Neural cell (in vitro differentiated cells): ENCODE measurements at regions not wholly inside any gene's neighbourhood (a gene's known extent, or its start where the extent isn't known, plus 50 kb on each side); places are given as distances from the start of the nearest gene placed in this dataset.

Source experiments
- H2AFZ ChIP-seq: fragments of 200-600, 300-800 bp; sonication (generic), shearing (Covaris generic); 2 replicates; pipeline ENCODE4 v1.6.0; 2014; ENCODE audit warnings: low read depth, mild to moderate bottlenecking, antibody characterized with exemption, low read length, moderate library complexity
- H3F3A ChIP-seq: fragments of 200-600 bp; shearing (Covaris generic); 2 replicates; pipeline ENCODE4 v1.6.1; 2016; ENCODE audit warnings: mild to moderate bottlenecking, moderate library complexity, mixed read lengths, antibody characterized with exemption, low read length; ENCODE audit not compliant: insufficient read depth, poor library complexity, severe bottlenecking
- H3K27ac ChIP-seq: fragments of 200-600, 300-800 bp; sonication (generic), shearing (Covaris generic); 2 replicates; pipeline ENCODE4 v1.5.1; 2014; ENCODE audit warnings: mild to moderate bottlenecking, low read length, moderate library complexity
- H3K27me3 ChIP-seq: fragments of 300-800, 200-600 bp; sonication (generic), shearing (Covaris generic); 2 replicates; pipeline ENCODE4 v1.6.0; 2014; ENCODE audit warnings: mild to moderate bottlenecking, low read depth, low read length, moderate library complexity; ENCODE audit not compliant: insufficient read depth
- H3K36me3 ChIP-seq: fragments of 300-800, 200-600 bp; sonication (generic), shearing (Covaris generic); 2 replicates; pipeline ENCODE4 v1.5.1; 2014; ENCODE audit warnings: mild to moderate bottlenecking, antibody characterized with exemption, low read length, moderate library complexity; ENCODE audit not compliant: insufficient read depth
- H3K4me2 ChIP-seq: fragments of 300-800, 200-600 bp; sonication (generic), shearing (Covaris generic); 2 replicates; pipeline ENCODE4 v1.6.0; 2014; ENCODE audit warnings: mild to moderate bottlenecking, low read length
- H3K4me3 ChIP-seq: fragments of 300-800, 200-600 bp; sonication (generic), shearing (Covaris generic); 2 replicates; pipeline ENCODE4 v1.5.1; 2014; ENCODE audit warnings: mild to moderate bottlenecking, low read length, moderate library complexity
- H3K79me2 ChIP-seq: fragments of 200-600 bp; shearing (Covaris generic); replicated peaks from 2 replicates; pipeline ENCODE4 v1.6.0; 2014; ENCODE audit warnings: mild to moderate bottlenecking, low read length, moderate library complexity; ENCODE audit not compliant: insufficient read depth
- H3K9ac ChIP-seq: fragments of 300-800, 200-600 bp; sonication (generic), shearing (Covaris generic); 2 replicates; pipeline ENCODE4 v1.6.1; 2016; ENCODE audit warnings: mild to moderate bottlenecking, low read length, mixed read lengths
- H3K9me2 ChIP-seq: fragments of 200-600 bp; shearing (Covaris generic); 2 replicates; pipeline ENCODE4 v1.6.1; 2016; ENCODE audit warnings: mild to moderate bottlenecking, low read length, mixed read lengths; ENCODE audit not compliant: insufficient read depth
- H3K9me3 ChIP-seq: fragments of 200-600, 300-800 bp; sonication (generic), shearing (Covaris generic); 2 replicates; pipeline ENCODE4 v1.6.1; 2016; ENCODE audit warnings: mild to moderate bottlenecking, mixed run types, low read length, moderate library complexity, mixed read lengths
- H4K20me1 ChIP-seq: fragments of 200-600 bp; shearing (Covaris generic); 2 replicates; pipeline ENCODE4 v1.6.1; 2016; ENCODE audit warnings: mild to moderate bottlenecking, mixed run types; ENCODE audit not compliant: insufficient read depth
- CTCF ChIP-seq: fragments of 450-650 bp; IDR thresholded peaks from 2 replicates; pipeline ENCODE4 v1.5.1; 2014; ENCODE audit warnings: antibody characterized with exemption, mild to moderate bottlenecking, moderate library complexity; ENCODE audit not compliant: poor library complexity, severe bottlenecking
- EP300 ChIP-seq: fragments of 450-650 bp; conservative IDR thresholded peaks from 2 replicates; pipeline ENCODE4 v1.6.1; 2014; ENCODE audit warnings: antibody characterized with exemption, mild to moderate bottlenecking, moderate library complexity; ENCODE audit not compliant: poor library complexity, severe bottlenecking
- EZH2 ChIP-seq: fragments of 200-600, 300-800 bp; shearing (Covaris generic), sonication (generic); IDR thresholded peaks from 2 replicates; pipeline ENCODE4 v1.6.1; 2014; ENCODE audit warnings: antibody characterized with exemption, low read length, borderline replicate concordance, mild to moderate bottlenecking; ENCODE audit not compliant: insufficient read depth, poor library complexity, severe bottlenecking
- MXI1 ChIP-seq: fragments of 450-650 bp; conservative IDR thresholded peaks from 2 replicates; pipeline ENCODE4 v1.6.1; 2014; ENCODE audit warnings: antibody characterized with exemption, mild to moderate bottlenecking; ENCODE audit not compliant: poor library complexity, severe bottlenecking
- POLR2AphosphoS5 ChIP-seq: IDR thresholded peaks from 2 replicates; pipeline ENCODE4 v1.6.1; 2012
- RAD21 ChIP-seq: fragments of 450-650 bp; conservative IDR thresholded peaks from 2 replicates; pipeline ENCODE4 v1.6.1; 2014; ENCODE audit warnings: antibody characterized with exemption, mild to moderate bottlenecking, moderate library complexity
- REST ChIP-seq: IDR thresholded peaks from 2 replicates; pipeline ENCODE4 v1.6.1; 2012; ENCODE audit warnings: borderline replicate concordance
- SMC3 ChIP-seq: fragments of 450-650 bp; conservative IDR thresholded peaks from 2 replicates; pipeline ENCODE4 v1.6.1; 2014; ENCODE audit warnings: antibody characterized with exemption, mild to moderate bottlenecking, moderate library complexity; ENCODE audit not compliant: poor library complexity
- TAF1 ChIP-seq: IDR thresholded peaks from 2 replicates; pipeline ENCODE4 v1.6.1; 2012; ENCODE audit warnings: low read depth

GRCh38 chr21:35829067-35829466 is 231.3 kb downstream of the SETD4 start:
- Histone ChIP-seq H4K20me1 (no peaks in the 10 kb centered on the region), H3K9me2 (no peaks in the 10 kb centered on the region), H3K79me2 (no peaks in the 10 kb centered on the region), H2AFZ (no peak overlapping the region), H3K9ac (no peak overlapping the region), H3K27me3 (no peaks in the 10 kb centered on the region), H3K4me3 (no peak overlapping the region), H3K9me3 (no peaks in the 10 kb centered on the region), H3K4me2 (no peak overlapping the region), H3K27ac (no peak overlapping the region), H3K36me3 (no peaks in the 10 kb centered on the region), H3F3A (no peaks in the 10 kb centered on the region)
- TF ChIP-seq TAF1 (no peak), MXI1 (no peak), EP300 (no peak), RAD21 (no peak), EZH2 (no peak), POLR2AphosphoS5 (no peak), CTCF (no peak), SMC3 (no peak)

GRCh38 chr21:35828161-35828560 is 232.2 kb downstream of the SETD4 start:
- Histone ChIP-seq H3F3A (no peaks in the 10 kb centered on the region), H3K9me3 (no peaks in the 10 kb centered on the region), H3K36me3 (no peaks in the 10 kb centered on the region), H3K4me3 (no peak overlapping the region), H3K4me2 (no peak overlapping the region), H4K20me1 (no peaks in the 10 kb centered on the region), H3K27me3 (no peaks in the 10 kb centered on the region), H3K27ac (no peak overlapping the region), H2AFZ (no peak overlapping the region), H3K9me2 (no peaks in the 10 kb centered on the region), H3K9ac (no peak overlapping the region), H3K79me2 (no peaks in the 10 kb centered on the region)
- no peak for TF ChIP-seq SMC3
- no peak for TF ChIP-seq MXI1
- no peak for TF ChIP-seq TAF1
- TF ChIP-seq EP300: no peak
- no peak for TF ChIP-seq REST
- TF ChIP-seq RAD21: no peak
- no peak for TF ChIP-seq POLR2AphosphoS5
- TF ChIP-seq CTCF: no peak
- no peak for TF ChIP-seq EZH2
